Activated T-cell treated with anti-CD3 and anti-CD28 coated beads for 4 hours (primary cell): ENCODE measurements at regions not wholly inside any gene's neighbourhood (a gene's known extent, or its start where the extent isn't known, plus 50 kb on each side); places are given as distances from the start of the nearest gene placed in this dataset.
"Not testable (repeated sequence)": the region's sequence is repeated elsewhere in the genome, so short reads cannot be mapped to it uniquely, and the experiment has no call there.

Source experiments
- DNase-seq: peaks from one replicate; pipeline ENCODE4 v3.0.0-alpha.2; 2020

- DNase-seq = not testable (repeated sequence)
Measured at GRCh38 chr7:35910621-35911020, 109.8 kb downstream of the SEPTIN7 start.

- not testable (repeated sequence) for DNase-seq
Measured at GRCh38 chr7:35913350-35913749, 112.5 kb downstream of the SEPTIN7 start.

- not testable (repeated sequence) for DNase-seq
Measured at GRCh38 chr7:35914214-35914613, 113.4 kb downstream of the SEPTIN7 start.

- not testable (repeated sequence) for DNase-seq
Measured at GRCh38 chr7:35915247-35915955, 114.5 kb downstream of the SEPTIN7 start.

GRCh38 chr7:35918217-35918616 lies 117.4 kb downstream of the SEPTIN7 start:
- not testable (repeated sequence) for DNase-seq

GRCh38 chr7:35919607-35920006 lies 118.8 kb downstream of the SEPTIN7 start:
- not testable (repeated sequence) for DNase-seq

GRCh38 chr7:35921338-35921737 lies 120.5 kb downstream of the SEPTIN7 start:
- not testable (repeated sequence) for DNase-seq

GRCh38 chr7:35924668-35925067 lies 123.8 kb downstream of the SEPTIN7 start:
- not testable (repeated sequence) for DNase-seq

- not testable (repeated sequence) for DNase-seq
Measured at GRCh38 chr7:35926966-35927365, 126.1 kb downstream of the SEPTIN7 start.

GRCh38 chr7:35931134-35931533 lies 130.3 kb downstream of the SEPTIN7 start:
- DNase-seq = not testable (repeated sequence)

GRCh38 chr7:35931551-35931950 lies 130.7 kb downstream of the SEPTIN7 start:
- not testable (repeated sequence) for DNase-seq

- DNase-seq = not testable (repeated sequence)
Measured at GRCh38 chr7:35940695-35941094, 139.8 kb downstream of the SEPTIN7 start.

GRCh38 chr7:35945621-35946020 lies 144.8 kb downstream of the SEPTIN7 start:
- not testable (repeated sequence) for DNase-seq

- DNase-seq = not testable (repeated sequence)
Measured at GRCh38 chr7:35955735-35956134, 154.9 kb downstream of the SEPTIN7 start.

- DNase-seq = not testable (repeated sequence)
Measured at GRCh38 chr7:35956988-35957387, 156.1 kb downstream of the SEPTIN7 start.

- not testable (repeated sequence) for DNase-seq
Measured at GRCh38 chr7:35961260-35961659, 160.4 kb downstream of the SEPTIN7 start.

- not testable (repeated sequence) for DNase-seq
Measured at GRCh38 chr7:35962607-35963006, 161.8 kb downstream of the SEPTIN7 start.

- no peak for DNase-seq
Measured at GRCh38 chr7:35967366-35968139, 166.7 kb downstream of the SEPTIN7 start.

GRCh38 chr7:35968140-35968940 lies 167.5 kb downstream of the SEPTIN7 start:
- DNase-seq = no peak

GRCh38 chr7:35969066-35969465 lies 168.2 kb downstream of the SEPTIN7 start:
- no peak for DNase-seq

GRCh38 chr7:35970458-35970857 lies 169.6 kb downstream of the SEPTIN7 start:
- no peak for DNase-seq

GRCh38 chr7:35971133-35971891 lies 170.5 kb downstream of the SEPTIN7 start:
- DNase-seq = no peak
